NB4 (cell line): ENCODE measurements at regions not wholly inside any gene's neighbourhood (a gene's known extent, or its start where the extent isn't known, plus 50 kb on each side); places are given as distances from the start of the nearest gene placed in this dataset.

Experiments
- POLR2A ChIP-seq: IDR thresholded peaks from 2 replicates; pipeline ENCODE4 v1.6.1; 2011; ENCODE audit warnings: mild to moderate bottlenecking; ENCODE audit not compliant: insufficient read length; ENCODE audit errors: extremely low read depth
- TF ChIP-seq, protein P1 (sequence below): IDR thresholded peaks from one replicate; pipeline ENCODE4 v1.5.1; 2012; ENCODE audit warnings: low read depth, low read length
- TF ChIP-seq, protein P2 (sequence below): IDR thresholded peaks from 2 replicates; pipeline ENCODE4 v1.6.1; 2011; ENCODE audit warnings: low read depth, low read length

DNA sequence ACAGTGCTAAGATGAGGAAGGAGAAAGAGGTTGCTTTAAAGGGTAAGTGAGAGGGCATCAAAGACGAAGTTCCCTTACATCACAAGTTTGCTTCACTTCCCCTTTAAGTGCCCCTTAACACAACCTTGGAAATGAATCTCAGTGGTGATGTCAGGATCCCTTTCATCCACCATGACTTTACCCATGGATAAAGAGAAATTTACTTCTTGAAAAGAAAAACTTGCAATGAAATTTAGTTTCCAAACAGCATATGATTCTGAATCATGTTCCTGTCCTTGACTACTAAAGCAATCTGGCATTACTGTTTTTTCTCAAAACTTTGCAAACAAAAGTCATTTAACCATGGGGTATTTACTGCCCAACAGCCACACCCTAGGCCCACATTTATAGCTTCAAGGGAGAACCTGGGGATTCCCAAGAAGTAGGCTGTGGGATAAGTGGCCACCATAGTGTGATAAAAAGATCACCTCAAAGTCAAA lies 135.9 kb downstream of the ITGB8 start:
- no peak for TF ChIP-seq POLR2A
- TF ChIP-seq, protein P1, sequence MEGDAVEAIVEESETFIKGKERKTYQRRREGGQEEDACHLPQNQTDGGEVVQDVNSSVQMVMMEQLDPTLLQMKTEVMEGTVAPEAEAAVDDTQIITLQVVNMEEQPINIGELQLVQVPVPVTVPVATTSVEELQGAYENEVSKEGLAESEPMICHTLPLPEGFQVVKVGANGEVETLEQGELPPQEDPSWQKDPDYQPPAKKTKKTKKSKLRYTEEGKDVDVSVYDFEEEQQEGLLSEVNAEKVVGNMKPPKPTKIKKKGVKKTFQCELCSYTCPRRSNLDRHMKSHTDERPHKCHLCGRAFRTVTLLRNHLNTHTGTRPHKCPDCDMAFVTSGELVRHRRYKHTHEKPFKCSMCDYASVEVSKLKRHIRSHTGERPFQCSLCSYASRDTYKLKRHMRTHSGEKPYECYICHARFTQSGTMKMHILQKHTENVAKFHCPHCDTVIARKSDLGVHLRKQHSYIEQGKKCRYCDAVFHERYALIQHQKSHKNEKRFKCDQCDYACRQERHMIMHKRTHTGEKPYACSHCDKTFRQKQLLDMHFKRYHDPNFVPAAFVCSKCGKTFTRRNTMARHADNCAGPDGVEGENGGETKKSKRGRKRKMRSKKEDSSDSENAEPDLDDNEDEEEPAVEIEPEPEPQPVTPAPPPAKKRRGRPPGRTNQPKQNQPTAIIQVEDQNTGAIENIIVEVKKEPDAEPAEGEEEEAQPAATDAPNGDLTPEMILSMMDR, result no peak
- TF ChIP-seq, protein P2, sequence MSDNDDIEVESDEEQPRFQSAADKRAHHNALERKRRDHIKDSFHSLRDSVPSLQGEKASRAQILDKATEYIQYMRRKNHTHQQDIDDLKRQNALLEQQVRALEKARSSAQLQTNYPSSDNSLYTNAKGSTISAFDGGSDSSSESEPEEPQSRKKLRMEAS, result no peak
